Left lung (tissue), 4 donors: ENCODE measurements at regions not wholly inside any gene's neighbourhood (a gene's known extent, or its start where the extent isn't known, plus 50 kb on each side); places are given as distances from the start of the nearest gene placed in this dataset.
A peak's percentile ranks its signal among the peaks of the same experiment; 100 is the strongest.

Source experiments
- ATAC-seq: fragments of 200-7000 bp; cut with Tn5 transposase; one replicate; pipeline ENCODE4 v1.9.1; 2020; ENCODE audit warnings: moderate library complexity
- DNase-seq, 4 donors: peaks; one replicate each; pipeline ENCODE4 v3.0.0-alpha.2; 2013 to 2020
- H3K27ac ChIP-seq, 2 donors: fragments of 200-600 bp; sonication (generic) in 1 of 2; one replicate each; pipeline versions ENCODE4 v1.5.0 to v1.8.0; 2020 to 2021
- H3K27me3 ChIP-seq, 2 donors: fragments of 200-600 bp; sonication (generic) in 1 of 2; one replicate each; pipeline versions ENCODE4 v1.5.0 to v1.8.0; 2020 to 2021
- H3K36me3 ChIP-seq, 2 donors: fragments of 200-600 bp; sonication (generic) in 1 of 2; one replicate each; pipeline versions ENCODE4 v1.5.0 to v1.8.0; 2020 to 2021
- H3K4me1 ChIP-seq, 2 donors: fragments of 200-600 bp; one replicate each; pipeline ENCODE4 v1.8.0; 2021
- H3K4me3 ChIP-seq, 2 donors: fragments of 200-600 bp; sonication (generic) in 1 of 2; one replicate each; pipeline versions ENCODE4 v1.5.0 to v1.8.0; 2020 to 2021; ENCODE audit warnings: mild to moderate bottlenecking in 1 of 2
- H3K9me3 ChIP-seq, 2 donors: fragments of 200-600 bp; sonication (generic) in 1 of 2; one replicate each; pipeline versions ENCODE4 v1.5.0 to v1.8.0; 2020 to 2021
- CTCF ChIP-seq, 2 donors: fragments of 200-600 bp; sonication (generic) in 1 of 2; IDR thresholded peaks; one replicate each; pipeline versions ENCODE4 v1.5.0 to v1.8.0; 2021; ENCODE audit warnings: antibody characterized with exemption in 2 of 2
- intact Hi-C, 2 donors: fragments of 100-400 bp; cut with DNase I; formaldehyde crosslinking; loops; one replicate each; pipeline versions ENCODE4 v1.11.2 to v1.14.2; 2022
- donor health status: DM: no; HTN: yes; CAD: no.
- donor health status: DM: no; HTN: no; CAD: no.

GRCh38 chr4:31187979-31188378 lies 467.8 kb downstream of the PCDH7 start:
- intact Hi-C loops, result no loop called here
- H3K27me3 ChIP-seq, result no peaks in the 10 kb centered on the region
- H3K4me1 ChIP-seq, result no peaks in the 10 kb centered on the region
- H3K9me3 ChIP-seq, result peaks cover 0 to 12% of the 10 kb centered on the region in 2 donors
- H3K27ac ChIP-seq, result no peak overlapping the region
- ATAC-seq (no peak), DNase-seq (no peak)
- no peak for TF ChIP-seq CTCF (IDR thresholded peaks at IDR 0.05)
- no peak overlapping the region for H3K4me3 ChIP-seq
- no peaks in the 10 kb centered on the region for H3K36me3 ChIP-seq

GRCh38 chr4:31189938-31190337 lies 469.8 kb downstream of the PCDH7 start:
- Histone ChIP-seq H3K36me3 (no peaks in the 10 kb centered on the region), H3K27ac (no peak overlapping the region), H3K9me3 (peaks cover 0 to 2% of the 10 kb centered on the region in 2 donors), H3K4me3 (no peak overlapping the region), H3K4me1 (no peaks in the 10 kb centered on the region), H3K27me3 (no peaks in the 10 kb centered on the region)
- TF ChIP-seq CTCF (IDR thresholded peaks at IDR 0.05), result no peak
- ATAC-seq (no peak), DNase-seq (no peak)
- intact Hi-C loops, result no loop called here

- no peak for TF ChIP-seq CTCF (IDR thresholded peaks at IDR 0.05)
- intact Hi-C loops, result no loop called here
- no peak for ATAC-seq
Measured at GRCh38 chr4:31190671-31191070, 470.5 kb downstream of the PCDH7 start.

GRCh38 chr4:31192341-31192740 lies 472.2 kb downstream of the PCDH7 start:
- Histone ChIP-seq H3K27me3 (no peaks in the 10 kb centered on the region), H3K4me3 (no peak overlapping the region), H3K4me1 (no peaks in the 10 kb centered on the region), H3K9me3 (no peaks in the 10 kb centered on the region), H3K36me3 (no peaks in the 10 kb centered on the region), H3K27ac (no peak overlapping the region)
- intact Hi-C loops, result no loop called here
- ATAC-seq, result peak; percentile 89
- peak in 1 of 4 donors; percentile 35 for DNase-seq
- no peak for TF ChIP-seq CTCF (IDR thresholded peaks at IDR 0.05)

More at GRCh38 chr4:31190671-31191070, 470.5 kb downstream of the PCDH7 start:
- no peaks in the 10 kb centered on the region for H3K9me3 ChIP-seq
- H3K4me1 ChIP-seq, result no peaks in the 10 kb centered on the region
- H3K4me3 ChIP-seq, result no peak overlapping the region
- no peaks in the 10 kb centered on the region for H3K27me3 ChIP-seq
- no peak for DNase-seq
- H3K36me3 ChIP-seq, result no peaks in the 10 kb centered on the region
- H3K27ac ChIP-seq, result no peak overlapping the region

GRCh38 chr4:31193521-31193920 lies 473.4 kb downstream of the PCDH7 start:
- peak in 1 of 4 donors; percentile 26 for DNase-seq
- no peak overlapping the region for H3K4me3 ChIP-seq
- peak; percentile 15 for ATAC-seq
- intact Hi-C loops, result no loop called here
- peaks cover 0 to under 1% of the 10 kb centered on the region in 2 donors for H3K9me3 ChIP-seq
- no peak for TF ChIP-seq CTCF (IDR thresholded peaks at IDR 0.05)
- no peaks in the 10 kb centered on the region for H3K27me3 ChIP-seq
- H3K27ac ChIP-seq, result no peak overlapping the region
- no peaks in the 10 kb centered on the region for H3K4me1 ChIP-seq
- no peaks in the 10 kb centered on the region for H3K36me3 ChIP-seq
